ENCODE measurements at regions not wholly inside any gene's neighbourhood (a gene's known extent, or its start where the extent isn't known, plus 50 kb on each side); places are given as distances from the start of the nearest gene placed in this dataset.
"Not testable (repeated sequence)": the region's sequence is repeated elsewhere in the genome, so short reads cannot be mapped to it uniquely, and the experiment has no call there.

- DNase-seq (no peak), ATAC-seq (ENCODE audit: poor library complexity) (peak; percentile 68)
- intact Hi-C loops (cut with DNase I): no loop called here
Observed at GRCh38 chr3:69510481-69511030, 124.7 kb upstream of the FRMD4B start.

- intact Hi-C loops (cut with DNase I): no loop called here
- no peak for ATAC-seq (ENCODE audit: poor library complexity)
Observed at GRCh38 chr3:69509288-69509687, 123.4 kb upstream of the FRMD4B start.

GRCh38 chr3:69505770-69506407 is 120.0 kb upstream of the FRMD4B start:
- intact Hi-C loops (cut with DNase I): no loop called here

More at GRCh38 chr3:69509288-69509687, 123.4 kb upstream of the FRMD4B start:
- DNase-seq: no peak

DNA sequence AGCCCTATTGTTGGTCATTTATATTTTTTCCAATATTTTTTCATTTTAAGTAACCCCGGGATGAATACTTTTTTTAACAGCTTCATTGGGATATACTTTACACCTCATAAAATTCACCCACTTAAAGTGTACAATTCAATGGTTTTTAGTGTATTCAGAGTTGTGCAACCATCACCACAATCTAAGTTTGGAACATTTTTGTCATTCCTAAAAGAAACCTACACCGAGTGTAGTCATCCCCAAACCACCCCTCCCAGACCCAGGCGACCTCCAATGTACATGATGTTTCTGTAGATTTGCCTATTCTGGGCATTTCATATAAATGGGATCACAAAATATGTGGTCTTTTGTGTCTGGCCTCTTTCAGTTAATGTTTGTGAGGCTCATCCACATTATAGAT is 118.3 kb upstream of the FRMD4B start:
- ATAC-seq (ENCODE audit: poor library complexity) (no peak), DNase-seq (no peak)
- intact Hi-C loops (cut with DNase I): no loop called here

More at GRCh38 chr3:69505770-69506407, 120.0 kb upstream of the FRMD4B start:
- DNase-seq (no peak), ATAC-seq (ENCODE audit: poor library complexity) (peak; percentile 91)

DNA sequence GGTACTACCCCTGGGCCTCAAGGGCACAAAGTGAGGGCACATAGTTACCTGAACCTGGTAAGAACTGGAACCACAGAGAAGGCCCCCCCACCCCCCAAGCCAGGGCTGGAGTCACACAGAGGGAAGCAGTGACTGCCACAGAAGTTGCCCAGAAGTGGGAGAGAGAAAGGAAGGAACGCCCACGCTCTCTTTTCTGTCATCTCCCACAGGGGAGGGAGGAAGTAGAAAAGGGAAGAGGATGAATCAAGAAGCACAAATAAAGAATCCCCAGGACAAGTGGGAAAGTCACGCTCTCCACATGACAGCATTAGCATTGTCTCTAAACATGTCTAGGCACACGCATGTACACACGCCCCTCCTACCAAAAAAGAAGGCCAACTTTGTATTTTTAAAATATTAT is 114.7 kb upstream of the FRMD4B start:
- intact Hi-C loops (cut with DNase I): no loop called here
- ATAC-seq (ENCODE audit: poor library complexity): peak; percentile 39
- peak; percentile 40 for DNase-seq

- intact Hi-C loops (cut with DNase I): no loop called here
- DNase-seq (peak; percentile 76), ATAC-seq (ENCODE audit: poor library complexity) (peak; percentile 88)
Observed at GRCh38 chr3:69499899-69500421, 114.1 kb upstream of the FRMD4B start.

GRCh38 chr3:69499422-69499821 is 113.5 kb upstream of the FRMD4B start:
- ATAC-seq (ENCODE audit: poor library complexity) (peak; percentile 21), DNase-seq (no peak)
- intact Hi-C loops (cut with DNase I): no loop called here

GRCh38 chr3:69496856-69497255 is 111.0 kb upstream of the FRMD4B start:
- intact Hi-C loops (cut with DNase I): no loop called here
- no peak for DNase-seq
- ATAC-seq (ENCODE audit: poor library complexity): no peak

DNA sequence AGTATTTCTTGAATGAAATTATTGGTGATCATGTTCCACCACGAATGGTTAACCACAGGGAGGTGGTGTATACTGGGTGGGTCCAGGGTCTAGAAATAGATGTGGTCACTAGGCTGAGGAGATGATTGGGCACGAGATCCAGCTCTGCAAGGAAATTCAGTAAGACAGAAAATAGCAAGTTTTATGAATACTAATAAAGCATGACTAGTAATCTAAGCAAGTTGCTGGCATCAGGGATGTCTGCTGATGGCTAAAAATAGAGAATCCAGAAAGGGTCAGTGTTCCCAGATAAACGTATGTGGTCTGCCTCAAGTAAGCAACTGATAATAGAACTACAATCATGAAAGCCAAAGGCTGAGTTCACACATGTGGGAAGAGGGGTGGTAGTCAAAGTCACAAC is 108.3 kb upstream of the FRMD4B start:
- DNase-seq (no peak), ATAC-seq (ENCODE audit: poor library complexity) (peak; percentile 64)
- intact Hi-C loops (cut with DNase I): no loop called here

- intact Hi-C loops (cut with DNase I): no loop called here
- no peak for ATAC-seq (ENCODE audit: poor library complexity)
- DNase-seq: no peak
Observed at GRCh38 chr3:69493157-69493556, 107.3 kb upstream of the FRMD4B start.

- intact Hi-C loops (cut with DNase I): no loop called here
- ATAC-seq (ENCODE audit: poor library complexity) (peak; percentile 76), DNase-seq (no peak)
Observed at GRCh38 chr3:69491975-69492374, 106.1 kb upstream of the FRMD4B start.

GRCh38 chr3:69490971-69491370 is 105.1 kb upstream of the FRMD4B start:
- intact Hi-C loops (cut with DNase I): no loop called here
- DNase-seq: no peak
- no peak for ATAC-seq (ENCODE audit: poor library complexity)

DNA sequence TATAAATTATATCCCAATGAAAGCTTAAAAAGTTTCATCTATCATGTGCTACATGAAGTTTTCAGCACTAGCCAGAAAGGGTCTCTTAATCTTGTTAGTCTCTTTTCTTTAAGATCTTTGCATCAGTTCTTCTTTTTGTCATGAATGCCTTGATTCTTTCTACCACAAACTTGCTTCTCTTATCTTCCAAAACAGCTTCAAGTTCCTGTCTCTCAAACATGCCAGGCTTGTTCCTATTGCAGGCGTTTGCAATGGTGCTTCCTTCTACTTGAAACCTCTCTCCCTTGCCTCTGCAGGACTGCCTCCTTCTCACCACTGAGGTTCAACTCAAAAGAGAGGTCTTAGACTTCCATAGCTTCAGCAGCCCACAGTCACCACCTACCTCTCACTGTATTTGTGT is 104.3 kb upstream of the FRMD4B start:
- no peak for ATAC-seq (ENCODE audit: poor library complexity)
- DNase-seq: no peak
- intact Hi-C loops (cut with DNase I): no loop called here

DNA sequence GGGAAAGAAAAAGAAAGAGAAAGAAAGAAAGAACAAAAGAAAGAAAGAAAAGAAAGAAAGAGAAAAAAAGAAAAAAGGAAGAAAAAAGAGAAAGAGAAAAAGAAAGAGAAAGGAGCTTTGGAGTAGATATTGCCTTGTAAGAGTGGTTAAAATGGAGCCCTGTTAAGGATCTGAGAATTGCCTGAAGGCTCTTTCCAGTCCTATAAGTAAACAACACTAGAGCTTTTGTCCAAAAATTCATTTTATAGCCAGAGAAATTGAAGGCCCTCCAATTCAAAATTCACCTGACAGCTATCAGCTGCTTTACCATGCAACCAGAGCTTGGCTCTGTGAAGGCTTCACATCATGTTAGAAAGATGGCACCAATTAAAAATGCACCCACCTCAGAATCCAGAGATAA is 102.1 kb upstream of the FRMD4B start:
- ATAC-seq (ENCODE audit: poor library complexity) (no peak), DNase-seq (no peak)
- intact Hi-C loops (cut with DNase I): no loop called here

DNA sequence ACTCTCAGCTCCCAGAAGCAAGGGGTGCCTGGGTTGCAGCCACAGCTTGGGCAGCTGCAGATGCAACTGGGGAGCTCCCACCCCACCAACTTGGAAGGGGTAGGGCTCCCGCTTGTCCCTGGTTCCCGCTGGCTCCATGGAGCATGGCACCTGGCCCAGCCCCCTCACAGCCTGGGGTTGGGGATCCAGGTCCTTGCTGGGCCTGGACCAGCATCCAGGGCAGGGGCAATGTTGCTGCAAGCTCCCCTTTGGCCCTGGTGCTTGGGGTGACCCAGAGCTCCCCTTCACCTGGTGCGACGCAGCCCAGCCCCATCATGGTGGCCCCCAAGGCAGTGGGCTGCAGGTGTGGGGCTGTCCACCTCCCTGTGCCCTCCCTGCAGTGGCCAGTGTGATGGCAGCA is 99.6 kb upstream of the FRMD4B start:
- intact Hi-C loops (cut with DNase I): no loop called here
- DNase-seq: peak; percentile 26

GRCh38 chr3:69484507-69485393 is 98.9 kb upstream of the FRMD4B start:
- ATAC-seq (ENCODE audit: poor library complexity): peak; percentile 95
- intact Hi-C loops (cut with DNase I): no loop called here

More for the DNA sequence above, 99.6 kb upstream of the FRMD4B start:
- ATAC-seq (ENCODE audit: poor library complexity): no peak

GRCh38 chr3:69483449-69483848 is 97.6 kb upstream of the FRMD4B start:
- DNase-seq (no peak), ATAC-seq (ENCODE audit: poor library complexity) (no peak)
- intact Hi-C loops (cut with DNase I): no loop called here

More at GRCh38 chr3:69484507-69485393, 98.9 kb upstream of the FRMD4B start:
- DNase-seq: peak; percentile 81

DNA sequence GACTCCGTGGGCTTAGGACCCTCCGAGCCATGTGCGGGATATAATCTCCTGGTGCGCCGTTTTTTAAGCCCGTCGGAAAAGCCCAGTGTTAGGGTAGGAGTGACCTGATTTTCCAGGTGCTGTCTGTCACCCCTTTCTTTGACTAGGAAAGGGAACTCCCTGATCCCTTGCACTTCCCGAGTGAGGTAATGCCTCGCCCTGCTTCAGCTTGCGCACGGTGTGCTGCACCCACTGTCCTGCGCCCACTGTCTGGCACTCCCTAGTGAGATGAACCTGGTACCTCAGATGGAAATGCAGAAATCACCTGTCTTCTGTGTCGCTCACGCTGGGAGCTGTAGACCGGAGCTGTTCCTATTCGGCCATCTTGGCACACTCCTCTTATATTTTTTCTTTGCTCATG is 95.1 kb upstream of the FRMD4B start:
- intact Hi-C loops (cut with DNase I); ATAC-seq (ENCODE audit: poor library complexity); DNase-seq: not testable (repeated sequence)

DNA sequence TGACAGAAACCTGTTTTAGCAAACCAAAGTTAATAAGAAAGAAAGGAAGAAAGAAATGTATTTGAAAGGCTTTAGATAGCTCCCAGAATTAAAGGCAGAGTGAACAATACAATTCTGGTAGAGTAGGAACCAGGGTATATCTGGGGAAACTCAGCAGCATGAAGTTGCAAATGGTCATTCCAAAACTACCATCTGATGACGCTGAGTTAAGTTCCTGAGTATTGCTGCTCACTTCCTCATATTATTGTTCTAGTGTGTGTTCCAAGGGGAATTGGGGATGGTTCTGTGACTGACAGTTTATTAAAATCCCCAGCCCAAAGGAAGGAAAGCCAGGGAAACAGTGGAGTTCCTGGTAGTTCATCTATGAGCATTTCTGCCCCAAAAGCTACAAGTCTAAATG is 88.3 kb upstream of the FRMD4B start:
- ATAC-seq (ENCODE audit: poor library complexity) (no peak), DNase-seq (no peak)
- intact Hi-C loops (cut with DNase I): no loop called here

DNA sequence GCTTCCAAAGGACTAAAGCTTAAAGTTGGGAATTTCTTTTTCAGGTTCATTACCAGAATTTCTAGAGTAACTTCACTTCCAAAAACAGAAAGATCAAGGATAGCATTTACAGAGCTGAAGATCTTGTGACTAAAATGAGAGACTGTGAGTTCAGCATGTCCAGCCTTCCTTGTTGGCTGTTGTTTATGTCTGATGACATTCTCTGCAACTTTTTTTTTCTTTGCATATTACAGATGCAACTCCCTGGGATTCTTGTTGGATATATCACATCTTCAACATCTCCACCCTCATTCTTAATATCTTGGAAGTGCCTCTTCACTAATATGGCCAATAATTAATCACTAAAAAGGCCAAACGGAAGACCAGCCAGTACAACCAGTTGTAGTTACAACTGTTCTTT is 86.2 kb upstream of the FRMD4B start:
- intact Hi-C loops (cut with DNase I): no loop called here
- ATAC-seq (ENCODE audit: poor library complexity): no peak
- DNase-seq: no peak

Measured in Right ventricle myocardium superior (tissue), 1 donor.